GM04504 (cell line): ENCODE measurements at regions not wholly inside any gene's neighbourhood (a gene's known extent, or its start where the extent isn't known, plus 50 kb on each side); places are given as distances from the start of the nearest gene placed in this dataset.

Source experiments
- DNase-seq: peaks from one replicate; pipeline ENCODE4 v3.0.0-alpha.2; 2012; ENCODE audit warnings: low read depth

DNA sequence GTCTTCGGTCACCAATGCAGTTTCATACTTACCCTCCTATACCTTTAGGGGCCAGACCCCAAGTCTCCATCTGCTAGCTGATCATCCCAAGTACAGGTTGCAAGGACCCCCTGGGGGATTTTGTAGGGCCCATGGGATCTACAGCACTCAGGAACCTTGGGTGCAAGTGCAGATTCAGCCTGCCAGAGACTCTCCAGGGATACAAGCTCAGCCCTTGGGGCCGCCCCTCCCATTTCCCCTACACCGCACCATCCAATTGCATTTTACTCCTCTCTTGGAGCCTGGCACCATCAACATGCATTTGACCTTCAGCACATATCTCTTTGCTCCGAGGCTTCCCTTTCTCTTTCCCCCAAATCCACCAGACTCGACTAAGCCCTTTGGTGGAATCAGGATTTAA lies 154.7 kb upstream of the ZNF536 start:
- no peak for DNase-seq

DNA sequence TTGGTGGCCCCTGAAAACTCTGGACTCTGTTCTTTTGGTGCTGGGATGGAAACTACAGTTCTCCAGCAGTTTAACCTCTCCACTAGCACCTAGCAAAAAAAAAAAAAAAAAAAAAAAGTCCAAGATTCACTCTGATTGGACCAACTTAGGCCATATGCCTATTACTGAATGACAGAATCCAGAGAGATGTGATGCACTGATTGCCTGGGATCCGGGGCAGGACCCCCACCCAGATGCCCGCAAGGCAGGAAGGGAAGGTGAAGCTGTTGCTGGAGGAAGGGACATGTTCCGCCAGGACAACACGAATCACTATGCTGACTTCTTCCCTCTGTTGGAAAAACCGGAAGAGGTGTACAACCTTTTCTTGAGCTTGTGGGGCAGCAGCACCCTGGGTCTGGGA lies 152.5 kb upstream of the ZNF536 start:
- DNase-seq: no peak

DNA sequence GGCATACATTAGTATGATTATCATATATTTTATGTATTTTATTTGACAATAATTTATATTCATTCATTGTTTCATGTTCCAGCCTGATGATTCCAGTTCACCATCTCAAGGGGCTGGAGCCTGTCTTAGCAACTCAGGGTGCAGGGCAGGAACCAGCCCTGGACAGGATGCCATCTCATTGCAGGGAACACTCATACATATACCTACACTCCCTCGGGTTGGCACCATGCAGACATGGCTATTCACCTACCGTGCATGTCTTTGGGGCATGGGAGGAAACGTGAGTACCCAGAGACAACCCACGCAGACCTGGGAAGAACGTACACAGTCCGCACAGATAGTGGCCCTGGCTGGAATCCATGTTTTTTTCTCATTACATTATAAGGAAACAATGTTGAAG lies 151.0 kb upstream of the ZNF536 start:
- no peak for DNase-seq

DNA sequence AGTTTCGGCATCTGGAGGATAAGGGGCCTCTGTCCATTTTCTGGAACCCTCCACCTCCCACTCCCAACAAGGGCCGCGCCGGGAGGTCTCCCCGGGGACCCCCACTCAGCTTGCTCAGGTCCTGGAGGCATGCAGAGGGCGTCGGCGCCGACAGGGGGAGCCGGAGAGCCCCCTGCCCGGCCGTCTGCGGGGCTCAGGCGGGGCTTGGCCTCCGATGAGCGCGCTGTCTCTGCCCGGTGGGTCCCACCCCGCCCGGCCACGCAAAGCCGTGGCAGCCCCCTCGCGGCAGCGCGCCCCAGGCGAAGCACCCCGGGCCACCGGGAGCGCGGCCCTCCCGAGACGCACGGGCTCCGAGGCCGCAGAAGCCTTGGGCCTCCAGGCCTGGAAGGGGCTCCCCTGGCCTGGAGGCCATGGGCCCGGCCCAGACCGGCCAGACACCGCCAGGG lies 149.7 kb upstream of the ZNF536 start:
- no peak for DNase-seq

DNA sequence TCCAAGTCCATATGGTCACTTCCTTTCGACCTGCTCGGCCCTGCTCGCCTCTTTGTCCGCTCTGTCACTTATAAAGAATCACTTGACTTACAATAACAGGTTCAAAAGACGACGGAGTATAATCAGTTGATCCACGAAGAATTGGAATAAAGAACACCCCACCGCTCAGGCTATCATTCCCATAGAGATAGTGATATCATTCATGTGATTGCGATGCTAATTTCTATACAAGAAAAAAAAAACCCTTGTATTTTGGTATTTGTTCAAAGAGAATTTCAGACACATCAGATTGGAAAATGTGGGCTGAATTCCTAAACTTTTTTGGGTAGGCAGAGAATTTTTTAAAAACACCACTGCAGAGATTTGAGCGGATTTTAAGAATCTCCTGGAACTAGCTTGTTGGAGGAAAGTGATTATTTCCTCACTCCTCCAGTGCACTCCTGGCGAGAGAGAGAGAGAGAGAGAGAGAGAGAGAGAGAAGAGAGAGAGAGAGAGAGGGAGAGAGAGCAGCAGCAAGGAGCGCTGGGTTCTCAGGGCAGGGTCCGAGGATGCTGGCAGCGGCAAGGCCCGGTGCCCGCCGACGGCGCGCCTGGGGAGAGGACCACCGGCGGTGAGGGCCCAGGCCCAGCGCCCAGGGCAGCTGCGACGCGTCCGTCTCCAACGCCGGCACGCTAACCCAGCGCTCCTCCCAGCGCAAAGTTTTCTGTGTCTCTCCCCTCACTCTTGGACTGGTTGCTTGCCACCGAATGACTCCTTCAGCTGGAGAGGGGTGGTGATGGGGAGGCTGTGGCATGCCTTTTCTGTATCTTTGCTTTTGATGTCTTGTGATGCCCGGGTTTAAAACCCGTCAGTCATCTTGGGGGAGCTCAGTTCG lies 149.0 kb upstream of the ZNF536 start:
- DNase-seq: no peak

DNA sequence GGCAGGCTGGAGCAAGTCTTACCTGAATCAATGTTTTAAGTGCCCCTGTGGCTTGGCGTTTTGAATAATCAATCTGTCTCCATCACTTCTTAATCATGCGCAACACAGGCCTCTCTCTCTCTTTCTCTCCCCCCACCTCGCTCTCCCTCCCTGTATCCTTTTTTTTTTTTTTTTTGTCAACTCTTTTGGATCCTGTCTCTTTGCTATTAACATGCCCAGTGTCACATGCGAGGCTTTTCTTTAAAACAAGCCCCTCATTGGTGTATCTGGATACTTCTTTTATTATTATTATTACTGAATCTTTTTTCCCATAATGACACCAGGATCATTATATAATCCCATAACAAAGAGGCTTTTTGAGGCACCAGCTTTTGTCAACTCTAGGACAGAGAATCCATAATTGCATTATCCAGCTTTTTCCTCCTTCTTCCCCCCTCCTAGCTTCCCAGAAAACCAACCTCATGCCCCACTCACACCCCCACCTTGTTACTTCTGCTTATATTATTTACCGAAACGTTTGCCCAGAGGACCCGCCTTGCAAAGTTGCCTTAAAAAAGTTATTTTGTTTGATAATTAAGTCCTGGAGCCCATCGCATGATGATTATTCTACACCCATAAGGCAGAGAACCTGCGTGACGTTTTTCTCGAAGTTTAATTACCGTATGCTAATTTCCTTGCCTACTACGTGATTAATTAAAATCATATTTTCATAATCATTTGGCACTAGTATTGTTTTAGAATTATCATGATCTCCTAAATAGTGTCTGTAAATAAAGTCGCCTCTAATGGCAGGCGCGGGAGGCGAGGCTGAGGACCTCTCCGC lies 148.1 kb upstream of the ZNF536 start:
- no peak for DNase-seq

DNA sequence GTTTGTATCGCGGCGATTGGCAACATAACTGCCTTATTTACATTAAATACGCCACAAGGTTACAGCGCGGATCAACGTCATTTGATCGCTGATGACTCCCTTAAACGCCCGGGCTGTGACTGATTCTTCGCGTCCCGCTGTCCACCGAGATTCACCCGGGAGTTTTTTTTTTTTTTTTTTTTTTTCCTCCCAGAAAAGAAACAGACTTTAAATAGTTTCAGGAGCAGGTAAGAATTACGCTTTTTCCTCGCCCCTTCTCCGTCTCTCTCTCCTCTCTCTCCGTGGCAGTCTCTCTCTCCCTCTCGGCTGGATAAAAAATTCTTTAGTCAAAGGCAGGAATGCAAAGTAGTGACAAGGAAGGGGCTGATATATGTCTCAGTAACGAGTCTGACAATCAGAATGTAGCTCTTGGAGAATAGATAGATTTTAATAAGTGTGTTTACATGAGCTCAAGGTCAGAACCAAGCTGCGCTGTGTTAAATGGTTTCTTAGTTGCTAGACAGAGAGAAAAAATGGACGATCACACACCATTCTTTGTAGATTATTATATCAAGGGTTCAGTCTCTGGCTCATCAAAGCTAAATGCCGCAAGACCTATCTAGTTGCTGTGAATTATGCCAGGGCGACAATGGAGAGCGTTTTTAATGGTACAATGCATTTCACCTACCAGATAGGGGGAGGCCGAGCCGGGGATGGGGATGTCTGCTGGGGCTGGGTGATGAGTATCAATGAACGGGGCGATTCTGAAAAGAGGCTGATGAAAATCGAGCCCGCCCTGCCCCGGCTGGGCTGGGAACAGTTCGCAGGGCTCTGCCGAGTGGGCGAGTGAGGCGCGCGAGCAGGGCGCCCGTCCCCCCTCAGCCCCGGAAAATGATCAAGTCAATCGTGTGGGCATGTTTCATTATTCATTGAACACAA lies 147.2 kb upstream of the ZNF536 start:
- no peak for DNase-seq

DNA sequence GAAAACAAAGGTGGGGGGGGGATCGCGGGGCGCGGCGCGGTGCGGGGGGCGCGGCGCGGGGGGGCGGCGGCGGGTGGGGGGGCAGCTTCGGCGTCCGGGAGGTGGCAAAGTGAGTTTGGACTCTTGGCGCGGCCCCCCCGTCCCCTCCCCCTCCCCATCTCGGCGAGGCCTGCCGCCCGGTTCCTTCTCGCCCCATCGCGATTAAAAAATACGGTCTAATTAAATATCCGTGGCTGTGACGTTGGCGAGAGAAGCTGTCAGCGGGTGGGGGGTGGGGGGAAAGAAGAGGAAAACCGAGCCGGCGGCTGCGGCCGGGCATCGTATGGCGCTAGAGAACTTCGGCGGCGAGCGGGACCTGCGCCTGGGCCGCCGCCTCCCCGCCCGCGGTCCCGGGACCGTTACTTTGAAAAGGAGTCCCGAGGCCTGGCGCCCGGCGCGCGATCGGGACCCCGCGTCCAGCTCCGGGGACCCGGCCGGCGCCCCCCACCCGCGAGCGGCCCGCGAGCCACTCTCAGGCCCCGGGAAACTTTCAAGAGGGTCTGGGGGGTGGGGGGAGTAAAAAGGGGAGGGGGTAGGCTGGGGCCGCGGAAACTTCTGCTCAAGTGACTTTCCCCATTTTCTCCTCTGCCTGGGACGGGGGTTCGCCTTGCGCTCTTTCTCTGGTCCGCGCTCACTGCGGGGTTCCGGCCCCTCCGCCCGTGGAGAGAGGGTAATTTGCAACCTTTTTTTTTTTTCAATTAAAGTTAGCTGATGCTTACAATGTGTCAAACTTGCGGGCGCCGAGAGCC lies 146.3 kb upstream of the ZNF536 start:
- DNase-seq: no peak

DNA sequence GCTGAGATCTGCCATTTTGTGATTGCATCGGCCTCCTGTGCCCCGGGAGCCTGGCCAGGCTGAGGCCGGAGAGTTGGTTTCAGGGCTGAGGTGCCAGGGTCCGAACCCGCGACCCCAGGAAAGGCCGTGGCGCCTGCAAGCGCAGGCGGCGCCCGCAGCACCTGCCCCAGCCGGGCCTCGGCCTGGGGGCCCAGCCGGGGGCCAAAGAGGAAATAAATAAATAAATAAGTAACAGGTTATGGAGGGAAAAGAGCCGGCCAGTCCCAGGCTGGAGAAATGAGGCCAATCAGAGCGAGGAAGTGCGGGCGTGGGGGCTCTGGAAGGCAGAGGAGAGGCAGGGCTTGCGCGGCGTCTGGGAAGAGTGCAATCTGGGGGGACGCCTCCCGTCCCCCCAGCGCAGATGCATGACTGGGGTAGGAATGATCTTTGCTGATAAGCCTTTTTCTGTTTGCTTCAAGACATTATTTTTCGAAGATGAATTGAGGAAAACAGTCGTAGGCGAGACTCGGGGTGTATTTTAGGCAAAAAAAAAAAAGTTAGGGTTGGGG lies 145.6 kb upstream of the ZNF536 start:
- DNase-seq: no peak

DNA sequence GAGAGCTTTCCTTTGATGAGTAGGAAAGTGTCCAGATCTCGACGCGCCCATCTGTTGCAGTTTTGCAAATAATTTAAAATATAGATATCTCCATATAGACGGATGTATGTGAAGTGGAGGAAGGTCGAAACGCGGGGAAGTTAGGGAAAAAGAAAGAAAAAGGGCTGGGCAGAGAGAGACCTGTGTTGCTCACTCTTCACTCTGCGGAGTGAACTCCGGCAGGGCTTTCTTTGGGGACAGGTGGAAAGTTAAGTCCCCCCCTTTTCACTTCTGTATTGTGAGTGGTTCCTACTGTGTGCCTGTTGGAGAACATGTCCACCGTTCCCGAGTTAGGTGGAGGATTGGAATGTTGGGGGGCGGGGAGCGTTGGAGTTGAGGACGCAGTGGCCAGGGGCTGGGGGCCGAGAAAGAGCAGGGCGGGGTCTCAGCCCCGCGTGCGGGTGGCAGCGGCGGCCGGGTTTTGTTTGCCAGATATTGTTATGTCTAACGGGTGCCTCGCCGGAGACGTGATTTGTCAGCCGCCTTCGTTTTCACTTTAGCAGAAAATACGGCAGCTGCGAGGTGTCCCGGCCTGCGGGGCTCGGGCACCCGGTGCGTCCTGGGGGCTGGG lies 145.1 kb upstream of the ZNF536 start:
- no peak for DNase-seq

DNA sequence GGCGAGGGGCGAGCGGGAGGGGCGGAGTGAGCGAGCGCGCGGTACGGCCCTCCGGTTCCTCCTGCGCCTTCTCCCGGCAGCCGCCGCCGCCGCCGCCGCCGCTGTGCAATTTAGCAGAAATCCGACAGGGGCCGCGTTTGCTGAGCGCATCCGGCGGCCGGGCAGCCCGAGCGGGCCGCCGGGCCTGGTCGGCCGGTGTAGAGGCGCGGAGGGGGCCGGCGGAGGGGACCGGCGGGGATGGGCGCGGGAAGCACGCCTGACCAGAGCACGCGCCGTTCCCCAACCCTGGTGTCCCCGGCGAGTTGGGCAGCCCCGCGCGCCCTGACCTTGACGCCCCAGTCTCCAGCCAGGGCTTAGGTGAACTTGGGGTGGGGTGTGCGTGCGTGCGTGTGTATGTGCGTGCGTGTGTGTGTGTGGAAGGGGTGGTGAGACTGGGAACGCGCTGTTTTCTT lies 144.5 kb upstream of the ZNF536 start:
- DNase-seq: peak; percentile 53

DNA sequence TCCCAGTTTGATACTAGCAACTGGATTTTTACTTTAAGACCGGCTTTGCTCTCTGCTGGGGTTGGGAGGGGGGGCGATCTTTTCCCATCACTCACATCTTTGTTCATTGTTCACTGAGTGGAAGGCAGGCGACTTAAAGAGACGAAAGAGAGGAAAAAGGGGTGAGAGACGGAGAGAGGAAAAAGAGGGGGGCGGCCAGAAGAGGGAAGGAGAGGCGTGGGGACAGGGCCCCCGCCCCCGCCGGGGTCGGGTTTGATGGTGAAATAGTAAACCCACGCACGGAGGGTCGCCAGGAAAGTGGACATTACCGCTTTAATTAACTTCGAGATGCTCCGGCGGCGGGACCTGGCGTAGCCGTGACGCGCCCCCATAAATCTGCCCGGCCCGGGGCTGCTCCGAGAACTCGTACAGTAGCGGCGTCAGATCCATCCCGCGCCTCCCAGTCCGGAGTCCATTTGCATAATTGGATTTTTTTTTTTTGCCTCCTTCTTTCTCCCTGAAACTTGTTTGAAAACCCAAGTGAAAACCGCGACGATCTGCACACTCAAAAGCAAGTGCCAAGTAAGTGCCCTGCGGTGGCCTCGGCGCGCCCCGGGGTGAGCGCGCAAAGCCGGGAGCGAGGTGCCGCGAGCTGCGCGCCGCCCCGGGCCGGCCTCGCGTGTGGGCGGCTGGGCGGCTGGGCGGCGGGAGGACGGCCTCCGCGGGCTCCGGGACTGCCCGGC lies 143.9 kb upstream of the ZNF536 start:
- DNase-seq: no peak

DNA sequence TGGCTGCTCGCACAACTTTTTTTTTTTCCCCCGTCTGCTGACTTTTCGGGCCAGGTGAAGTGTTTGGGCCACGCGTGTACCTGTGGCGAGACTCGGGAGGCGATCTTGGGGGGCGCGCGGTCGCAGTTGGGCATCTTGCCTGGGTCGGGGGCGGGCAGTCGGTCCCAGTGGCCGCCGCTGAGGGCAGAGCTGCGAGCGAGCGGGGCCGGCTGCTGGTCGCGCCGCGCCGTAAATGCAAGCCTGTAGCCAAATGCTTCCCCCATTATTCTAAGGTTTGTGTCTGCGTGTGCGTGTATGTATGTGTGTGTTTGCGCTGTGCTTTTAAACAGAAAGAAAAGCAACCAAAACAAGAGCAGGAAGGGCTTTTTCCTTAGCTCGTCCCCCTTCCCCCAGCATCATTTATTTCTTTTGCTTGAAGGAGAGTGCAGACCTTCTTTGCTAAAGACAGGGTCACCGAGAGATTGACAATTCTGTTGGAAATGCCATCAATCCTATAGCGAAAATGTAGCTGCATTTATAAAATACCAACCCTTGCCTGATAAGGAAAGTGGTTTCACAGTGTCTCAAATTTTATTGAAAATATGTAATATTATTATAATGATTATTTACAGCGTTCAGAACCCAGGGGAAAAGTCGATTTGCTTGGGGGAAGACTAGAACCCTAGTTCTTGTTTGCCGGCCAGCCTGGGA lies 143.2 kb upstream of the ZNF536 start:
- DNase-seq: no peak

DNA sequence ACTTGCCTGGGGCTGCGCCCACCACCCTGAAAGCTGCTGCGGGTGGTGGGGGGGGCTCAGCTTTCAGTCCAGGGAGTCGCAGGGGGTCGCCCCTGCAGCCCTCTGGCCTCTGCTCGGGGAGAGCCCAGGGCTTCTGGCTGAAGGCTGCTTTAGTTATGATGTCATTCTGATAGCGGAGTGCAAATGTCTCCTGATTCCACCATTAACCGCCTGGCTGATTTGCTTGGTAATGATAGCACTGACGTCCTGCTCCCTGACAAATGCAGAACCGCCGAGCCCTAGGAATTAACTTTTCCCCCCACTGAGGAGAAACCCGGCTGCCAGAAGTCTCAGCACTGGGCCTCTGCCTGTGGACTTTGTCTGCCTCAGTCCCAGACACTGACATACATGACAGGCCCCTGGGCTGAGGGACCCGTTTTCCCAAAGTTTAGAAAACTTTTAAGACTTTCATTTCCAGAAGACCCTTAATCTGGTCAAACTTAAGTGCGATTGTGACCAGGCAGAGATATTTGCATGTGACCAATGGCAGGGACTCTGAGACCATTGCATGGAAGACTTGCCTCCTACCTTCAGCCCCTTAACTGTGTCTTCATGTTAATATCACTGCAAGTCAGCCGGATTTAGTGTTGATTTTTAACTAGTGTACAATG lies 142.5 kb upstream of the ZNF536 start:
- DNase-seq: no peak

DNA sequence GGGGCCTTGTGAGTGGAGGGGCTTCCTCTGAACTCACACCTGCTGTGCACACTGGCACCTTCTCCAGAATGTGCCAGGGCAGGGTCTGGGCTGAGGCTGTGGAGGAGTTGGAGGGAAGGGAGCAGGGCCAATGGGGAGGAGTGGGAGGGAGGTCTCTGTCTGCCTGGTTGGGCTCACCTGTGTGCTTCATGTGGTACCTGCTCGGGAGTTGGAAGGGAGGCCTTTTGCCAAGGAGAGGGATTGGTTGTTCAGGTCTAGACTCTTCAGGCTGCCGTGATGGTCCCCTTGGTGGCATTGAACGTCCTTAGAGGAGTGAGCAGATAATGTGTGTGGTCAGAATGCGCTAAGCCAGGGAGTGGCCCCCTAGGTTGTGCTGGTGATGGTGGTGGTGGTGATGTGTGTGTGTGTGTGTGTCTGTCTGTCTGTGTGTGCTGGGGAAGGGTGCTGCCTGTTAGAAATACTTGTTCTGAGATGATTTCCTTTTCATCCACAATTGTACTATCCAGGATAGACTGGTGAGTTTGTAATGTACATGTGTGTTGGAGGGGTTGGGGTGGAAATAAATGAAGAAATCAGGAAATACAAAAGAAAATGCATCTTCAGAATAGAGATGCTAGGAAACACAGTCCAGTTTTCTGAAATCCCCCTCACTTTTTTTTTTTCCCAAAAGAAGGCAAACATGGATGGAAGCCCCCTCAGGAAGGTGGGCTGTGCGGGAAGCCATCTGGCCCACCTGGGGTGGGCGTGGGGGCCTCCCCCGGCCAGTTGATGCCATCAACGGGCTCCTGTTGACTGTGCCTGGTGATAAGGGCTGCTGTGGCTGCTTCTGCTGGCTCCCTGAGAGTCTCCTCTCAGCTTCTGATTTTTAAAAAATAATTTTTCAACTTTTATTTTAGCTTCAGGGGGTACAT lies 140.5 kb upstream of the ZNF536 start:
- no peak for DNase-seq

DNA sequence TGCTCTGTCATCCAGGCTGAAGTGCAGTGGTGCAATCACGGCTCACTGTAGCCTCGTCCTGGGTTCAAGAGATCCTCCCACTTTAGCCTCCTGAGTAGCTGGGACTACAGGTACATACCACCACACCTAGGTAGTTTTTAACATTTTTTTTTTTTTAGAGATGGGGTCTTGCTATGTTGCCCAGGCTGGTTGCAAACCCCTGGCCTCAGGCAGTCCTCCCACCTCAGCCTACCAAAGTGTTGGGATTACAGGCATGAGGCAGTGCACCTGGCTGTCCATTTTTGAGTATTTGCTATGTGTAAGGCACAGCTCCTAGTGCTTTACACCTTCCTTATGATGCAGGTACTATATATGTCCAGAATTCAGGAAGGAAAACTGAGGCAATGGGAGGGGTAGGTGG lies 138.8 kb upstream of the ZNF536 start:
- no peak for DNase-seq

DNA sequence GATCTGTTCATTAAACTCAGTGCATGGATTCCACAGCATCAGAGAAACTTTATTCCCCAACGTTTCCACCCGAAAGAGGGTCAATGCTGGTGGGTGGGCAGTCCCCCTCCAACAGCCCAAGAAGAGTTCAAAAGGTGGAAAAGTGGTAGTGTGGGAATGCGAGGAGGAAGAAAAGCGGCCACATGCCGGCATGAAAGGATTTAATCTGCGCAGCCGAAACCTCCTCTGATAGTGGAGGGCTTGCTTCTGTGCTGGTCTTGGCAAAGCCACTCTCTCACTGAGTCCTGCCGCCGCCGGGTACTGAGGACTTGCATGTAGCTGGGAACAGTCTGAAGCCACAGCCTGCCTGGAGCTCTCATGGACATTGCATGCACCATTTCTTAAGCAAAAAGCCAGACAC lies 136.2 kb upstream of the ZNF536 start:
- no peak for DNase-seq

DNA sequence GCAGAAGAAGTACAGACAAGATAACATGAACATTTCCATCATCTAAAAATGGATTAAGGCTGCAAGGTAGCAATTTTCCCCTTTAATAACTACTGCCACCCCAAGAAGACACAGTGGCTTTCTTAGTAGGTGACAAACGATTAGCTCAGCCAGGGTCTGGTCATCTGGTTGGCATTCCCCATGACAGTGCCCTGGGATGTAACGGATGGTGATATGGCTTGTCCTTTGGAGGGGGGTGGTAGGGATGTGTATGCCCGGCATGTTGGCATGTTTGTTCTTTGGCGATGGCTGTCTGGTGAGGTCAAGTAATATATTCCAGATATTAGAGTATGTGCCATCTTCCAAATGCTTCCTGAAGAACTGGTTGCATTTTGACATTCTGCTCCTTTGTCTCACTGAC lies 135.6 kb upstream of the ZNF536 start:
- DNase-seq: no peak
